HFF-Myc (cell line): ENCODE measurements at regions not wholly inside any gene's neighbourhood (a gene's known extent, or its start where the extent isn't known, plus 50 kb on each side); places are given as distances from the start of the nearest gene placed in this dataset.

Source experiments
- DNase-seq: peaks from one replicate; pipeline ENCODE4 v3.0.0-alpha.2; 2011; ENCODE audit warnings: low read depth; ENCODE audit errors: extremely low read depth
- H3K4me3 ChIP-seq: replicated peaks from 2 replicates; pipeline ENCODE4 v1.5.1; 2011; ENCODE audit warnings: low read depth, mild to moderate bottlenecking, control low read depth, low read length
- CTCF ChIP-seq: IDR thresholded peaks from 2 replicates; pipeline ENCODE4 v1.5.1; 2012; ENCODE audit warnings: mild to moderate bottlenecking, low read depth, low read length, control low read depth; ENCODE audit errors: missing control alignments

GRCh38 chr20:10951904-10952303 is 278.1 kb upstream of the JAG1 start:
- TF ChIP-seq CTCF: no peak
- no peak for DNase-seq
- no peak overlapping the region for H3K4me3 ChIP-seq

GRCh38 chr20:10953437-10953836 is 279.6 kb upstream of the JAG1 start:
- no peak overlapping the region for H3K4me3 ChIP-seq
- no peak for DNase-seq
- TF ChIP-seq CTCF: no peak

GRCh38 chr20:10954137-10954840 is 280.5 kb upstream of the JAG1 start:
- DNase-seq: no peak
- no peak overlapping the region for H3K4me3 ChIP-seq
- no peak for TF ChIP-seq CTCF

- no peak for DNase-seq
- no peak for TF ChIP-seq CTCF
- H3K4me3 ChIP-seq: no peak overlapping the region
These were observed 281.2 kb upstream of the JAG1 start for GRCh38 chr20:10954908-10955580.

GRCh38 chr20:10958279-10958678 is 284.5 kb upstream of the JAG1 start:
- no peak overlapping the region for H3K4me3 ChIP-seq
- no peak for TF ChIP-seq CTCF
- DNase-seq: no peak

GRCh38 chr20:10960416-10960815 is 286.6 kb upstream of the JAG1 start:
- H3K4me3 ChIP-seq: no peak overlapping the region
- no peak for DNase-seq
- no peak for TF ChIP-seq CTCF
